OCI-LY3 (cell line): ENCODE measurements at regions not wholly inside any gene's neighbourhood (a gene's known extent, or its start where the extent isn't known, plus 50 kb on each side); places are given as distances from the start of the nearest gene placed in this dataset.

Experiments used
- H2AFZ ChIP-seq: fragments of 200-600, 300-600 bp; shearing (Covaris generic); 2 replicates; pipeline ENCODE4 v1.6.0; 2014; ENCODE audit warnings: antibody characterized with exemption, low read depth, low read length
- H3K27ac ChIP-seq: fragments of 200-600, 300-600 bp; sonication (generic); 2 replicates; pipeline ENCODE4 v1.5.1; 2014; ENCODE audit warnings: mild to moderate bottlenecking, low read length, moderate library complexity, mixed read lengths
- H3K27me3 ChIP-seq: fragments of 200-600, 300-600 bp; sonication (generic); 2 replicates; pipeline ENCODE4 v1.6.1; 2014; ENCODE audit warnings: low read depth, low read length, mixed read lengths
- H3K36me3 ChIP-seq: fragments of 200-600, 300-600 bp; sonication (generic); replicated peaks from 2 replicates; pipeline ENCODE3; 2014; ENCODE audit warnings: low read depth, low read length, mixed read lengths
- H3K4me1 ChIP-seq: fragments of 300-600, 200-600 bp; sonication (generic); 2 replicates; pipeline ENCODE4 v1.6.1; 2014; ENCODE audit warnings: low read length, mixed read lengths
- H3K4me2 ChIP-seq: fragments of 200-600, 300-600 bp; sonication (generic); 2 replicates; pipeline ENCODE4 v1.6.1; 2014; ENCODE audit warnings: low read length, mixed read lengths
- H3K4me3 ChIP-seq: fragments of 300-600, 200-600 bp; sonication (generic); 2 replicates; pipeline ENCODE4 v1.5.1; 2014; ENCODE audit warnings: antibody characterized with exemption, mild to moderate bottlenecking, low read length, moderate library complexity
- H3K79me2 ChIP-seq: fragments of 300-600, 200-600 bp; shearing (Covaris generic); 2 replicates; pipeline ENCODE4 v1.6.1; 2014; ENCODE audit warnings: mild to moderate bottlenecking, low read length, mixed read lengths
- H3K9ac ChIP-seq: fragments of 300-600, 200-600 bp; shearing (Covaris generic); 2 replicates; pipeline ENCODE4 v1.6.0; 2014; ENCODE audit warnings: mild to moderate bottlenecking, low read length, moderate library complexity
- H3K9me3 ChIP-seq: fragments of 200-600, 300-600 bp; shearing (Covaris generic); 2 replicates; pipeline ENCODE4 v1.6.1; 2014; ENCODE audit warnings: low read length, mixed read lengths; ENCODE audit not compliant: insufficient read depth
- H4K20me1 ChIP-seq: fragments of 200-600, 300-600 bp; sonication (generic); 2 replicates; pipeline ENCODE4 v1.6.1; 2016; ENCODE audit warnings: low read length, mixed read lengths; ENCODE audit not compliant: insufficient read depth
- CTCF ChIP-seq: fragments of 200-600, 300-600 bp; sonication (generic); IDR thresholded peaks from 2 replicates; pipeline ENCODE4 v1.5.1; 2014; ENCODE audit warnings: antibody characterized with exemption, low read length, low read depth
- EZH2phosphoT487 ChIP-seq: fragments of 200-600 bp; shearing (Covaris generic); IDR thresholded peaks from 2 replicates; pipeline ENCODE4 v1.6.1; 2018; ENCODE audit warnings: antibody characterized with exemption, mixed run types, low read depth

DNA sequence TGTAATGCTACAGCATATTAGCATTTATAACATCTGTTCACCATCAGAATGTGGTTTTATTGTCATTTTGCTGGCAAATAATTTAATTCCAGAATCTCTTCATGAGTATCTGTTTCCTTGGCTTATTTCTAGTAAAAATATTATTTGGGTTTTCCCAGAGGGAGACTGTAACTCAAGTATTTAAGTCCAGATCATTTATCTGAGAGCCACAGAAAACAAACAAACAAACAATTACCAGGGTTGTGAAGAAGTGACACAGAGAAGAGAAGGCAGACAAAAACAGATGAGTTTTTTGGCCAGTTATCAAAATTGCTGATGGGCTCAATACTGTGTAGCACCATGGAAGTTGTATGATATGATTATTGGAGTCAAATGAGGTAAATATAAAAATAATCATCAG, 515.1 kb downstream of the TECRL start:
- TF ChIP-seq CTCF (no peak), EZH2phosphoT487 (no peak)
- no peaks in the 10 kb centered on the region for H3K27me3 ChIP-seq
- no peak overlapping the region for H3K4me3 ChIP-seq
- H3K4me1 ChIP-seq, result peaks cover 5% of the 10 kb centered on the region; the same call in 1 of the 2 replicates
- H2AFZ ChIP-seq, result no peak overlapping the region
- no peak overlapping the region for H3K9ac ChIP-seq
- H3K36me3 ChIP-seq, result no peaks in the 10 kb centered on the region
- no peaks in the 10 kb centered on the region for H3K9me3 ChIP-seq
- H3K79me2 ChIP-seq, result no peaks in the 10 kb centered on the region
- no peaks in the 10 kb centered on the region for H4K20me1 ChIP-seq
- no peak overlapping the region for H3K27ac ChIP-seq
- no peak overlapping the region for H3K4me2 ChIP-seq

GRCh38 chr4:63869370-63869769, 539.9 kb downstream of the TECRL start:
- Histone ChIP-seq H3K27ac (no peak overlapping the region), H3K9ac (no peak overlapping the region), H3K27me3 (no peaks in the 10 kb centered on the region), H2AFZ (no peak overlapping the region), H3K9me3 (no peaks in the 10 kb centered on the region), H3K36me3 (no peaks in the 10 kb centered on the region), H3K79me2 (no peaks in the 10 kb centered on the region), H3K4me2 (no peak overlapping the region), H4K20me1 (no peaks in the 10 kb centered on the region), H3K4me1 (no peaks in the 10 kb centered on the region), H3K4me3 (no peak overlapping the region)
- TF ChIP-seq EZH2phosphoT487 (no peak), CTCF (no peak)

DNA sequence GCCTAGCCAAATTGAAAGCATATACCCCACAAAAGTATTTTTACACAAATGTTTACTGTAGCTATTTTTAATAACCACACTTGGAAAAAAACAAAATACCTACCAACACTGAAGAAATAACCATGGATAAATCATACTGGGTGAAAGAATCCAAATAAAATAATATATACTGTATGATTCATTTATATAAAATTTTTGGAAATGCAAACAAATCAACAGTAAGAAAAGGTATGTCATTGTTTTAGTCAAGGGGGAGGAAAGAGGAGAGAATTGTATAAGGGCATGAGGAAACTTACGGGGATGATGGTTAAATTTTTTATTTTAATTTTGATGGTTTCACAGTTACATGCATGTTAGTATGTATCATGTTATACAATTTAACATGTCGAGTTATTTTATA, 557.8 kb downstream of the TECRL start:
- Histone ChIP-seq H3K4me3 (no peak overlapping the region), H3K9ac (no peak overlapping the region), H2AFZ (no peak overlapping the region), H3K79me2 (no peaks in the 10 kb centered on the region), H3K36me3 (no peaks in the 10 kb centered on the region), H3K9me3 (no peaks in the 10 kb centered on the region), H3K4me2 (no peak overlapping the region), H3K4me1 (no peaks in the 10 kb centered on the region), H3K27me3 (no peaks in the 10 kb centered on the region), H4K20me1 (no peaks in the 10 kb centered on the region), H3K27ac (no peak overlapping the region)
- TF ChIP-seq CTCF (no peak), EZH2phosphoT487 (no peak)

DNA sequence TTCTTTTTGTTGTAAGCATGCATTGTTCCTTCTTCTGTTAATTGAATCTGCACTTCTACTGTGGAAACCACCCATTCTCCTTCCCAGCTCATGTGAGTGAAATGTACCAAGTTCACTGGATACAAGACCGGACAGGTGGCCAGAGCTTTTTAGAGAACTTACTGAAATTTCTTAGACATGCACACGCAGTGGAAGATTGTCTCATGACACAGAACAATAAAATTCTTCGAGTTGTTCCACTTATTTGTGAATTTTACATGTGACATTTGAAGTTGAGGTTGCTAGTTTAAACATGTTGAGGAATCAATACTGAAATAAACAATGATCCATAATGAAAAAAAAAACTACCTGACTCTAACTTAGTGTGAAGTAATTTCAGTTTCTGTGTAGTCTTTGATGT, 568.0 kb downstream of the TECRL start:
- Histone ChIP-seq H3K27ac (no peak overlapping the region), H3K4me3 (no peak overlapping the region), H3K9me3 (no peaks in the 10 kb centered on the region), H3K36me3 (no peaks in the 10 kb centered on the region), H3K4me1 (no peaks in the 10 kb centered on the region), H2AFZ (no peak overlapping the region), H3K27me3 (no peaks in the 10 kb centered on the region), H3K4me2 (no peak overlapping the region), H3K9ac (no peak overlapping the region), H3K79me2 (no peaks in the 10 kb centered on the region), H4K20me1 (no peaks in the 10 kb centered on the region)
- TF ChIP-seq CTCF (no peak), EZH2phosphoT487 (no peak)
